Gastrocnemius medialis (tissue), 4 donors: ENCODE measurements at regions not wholly inside any gene's neighbourhood (a gene's known extent, or its start where the extent isn't known, plus 50 kb on each side); places are given as distances from the start of the nearest gene placed in this dataset.

Experiments
- ATAC-seq, 2 donors: fragments of 150-250 bp; one replicate each; pipeline ENCODE4 v1.9.1; 2016
- DNase-seq, 2 donors: peaks; one replicate each; pipeline ENCODE4 v3.0.0-alpha.2; 2019
- H3K27ac ChIP-seq, 4 donors: fragments of 200-600 bp; sonication (generic); 1 replicate in 1 of 4; 2 replicates in 3 of 4; pipeline ENCODE4 v1.5.1; 2016 to 2018; ENCODE audit warnings: mild to moderate bottlenecking in 2 of 4, moderate library complexity in 1 of 4
- H3K27me3 ChIP-seq, 3 donors: fragments of 200-600 bp; sonication (generic) in 2 of 3; 1 replicate in 1 of 3; 2 replicates in 2 of 3; pipeline versions ENCODE4 v1.5.1 to v1.6.0; 2016 to 2019; ENCODE audit warnings: mild to moderate bottlenecking in 1 of 3, moderate library complexity in 1 of 3
- H3K36me3 ChIP-seq, 2 donors: fragments of 200-600 bp; sonication (generic) in 1 of 2; one replicate each; pipeline ENCODE4 v1.5.1; 2017 to 2018
- H3K4me1 ChIP-seq, 2 donors: fragments of 200-600 bp; sonication (generic) in 1 of 2; one replicate each; pipeline ENCODE4 v1.5.1; 2016 to 2017; ENCODE audit warnings: mild to moderate bottlenecking in 2 of 2
- H3K4me3 ChIP-seq, 4 donors: fragments of 200-600 bp; sonication (generic) in 3 of 4; 1 replicate in 1 of 4; 2 replicates in 3 of 4; pipeline ENCODE4 v1.5.1; 2016 to 2019; ENCODE audit warnings: mild to moderate bottlenecking in 2 of 4
- H3K9me3 ChIP-seq, 3 donors: fragments of 200-600 bp; sonication (generic) in 2 of 3; 1 replicate in 1 of 3; 2 replicates in 2 of 3; pipeline ENCODE4 v1.5.1; 2016 to 2019
- POLR2A ChIP-seq, 2 donors: fragments of 450-650 bp; IDR thresholded peaks; one replicate each; pipeline ENCODE4 v1.6.1; 2017; ENCODE audit warnings: antibody characterized with exemption in 2 of 2, mild to moderate bottlenecking in 2 of 2, moderate library complexity in 2 of 2
- in situ Hi-C, 4 donors: fragments of 200-750 bp; cut with MboI; loops; one replicate each; pipeline versions ENCODE4 v1.15.0 to v1.8.0; 2017; ENCODE audit warnings: low sequenced_read_pairs in 4 of 4
- intact Hi-C: fragments of 100-400 bp; cut with DNase I; formaldehyde crosslinking; loops from one replicate; pipeline ENCODE4 v1.15.1; 2023; ENCODE audit warnings: low total_unique reads
- TF ChIP-seq, protein P1 (sequence below), 5 experiments: fragments of 450-650 bp in 3 of 5; fragments of 200-600 bp in 2 of 5; sonication (generic) in 2 of 5; IDR thresholded peaks in 4 of 5; conservative IDR thresholded peaks in 1 of 5; 1 replicate in 4 of 5; 2 replicates in 1 of 5; pipeline ENCODE4 v1.5.1; 2016 to 2019; ENCODE audit warnings: antibody characterized with exemption in 5 of 5, mild to moderate bottlenecking in 3 of 5, moderate library complexity in 3 of 5

DNA sequence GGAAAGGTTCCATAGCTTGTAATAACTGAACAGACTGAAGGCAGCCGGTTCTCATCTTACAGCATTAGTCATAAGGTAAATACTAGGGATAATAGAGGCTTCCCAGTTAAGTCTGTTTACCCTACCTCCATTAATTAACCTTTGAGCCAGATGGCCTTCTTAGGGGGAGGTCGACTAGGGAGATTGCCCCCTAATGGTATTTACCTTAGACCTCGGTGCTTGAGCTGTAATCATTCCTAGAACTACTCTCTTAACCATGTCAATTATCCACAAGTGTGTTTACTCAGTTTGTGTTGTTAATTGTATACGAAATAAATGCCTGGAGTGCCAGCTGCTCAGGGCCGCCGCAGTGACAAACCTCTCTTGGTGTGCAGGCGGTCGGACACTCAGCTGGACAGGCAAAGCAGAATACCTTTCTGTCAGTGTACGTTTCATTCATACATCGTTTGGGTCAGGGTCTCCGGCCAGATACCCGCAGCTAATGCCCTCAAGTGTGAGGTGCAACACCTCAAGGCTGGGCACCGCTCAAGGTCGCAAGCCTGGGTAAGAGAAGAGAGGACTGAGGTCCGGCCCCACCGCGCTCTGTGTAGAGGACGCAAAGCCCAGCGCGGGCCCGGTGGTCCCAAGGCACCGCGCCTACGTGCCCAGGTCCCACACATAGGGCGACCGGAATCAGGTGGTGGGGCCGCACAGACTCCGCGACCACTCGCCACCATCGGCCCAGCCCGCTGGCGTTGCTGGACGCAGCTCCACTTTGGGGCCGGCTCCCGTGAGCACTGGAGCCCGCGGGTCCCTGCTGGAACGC, 931.0 kb downstream of the NLGN4Y start:
- no peaks in the 10 kb centered on the region for H3K4me1 ChIP-seq
- no peak for ATAC-seq
- H3K27me3 ChIP-seq, result no peaks in the 10 kb centered on the region
- no peaks in the 10 kb centered on the region for H3K9me3 ChIP-seq
- intact Hi-C loops, result no loop called here
- no peaks in the 10 kb centered on the region for H3K36me3 ChIP-seq
- in situ Hi-C loops, result no loop called here
- TF ChIP-seq, protein P1, sequence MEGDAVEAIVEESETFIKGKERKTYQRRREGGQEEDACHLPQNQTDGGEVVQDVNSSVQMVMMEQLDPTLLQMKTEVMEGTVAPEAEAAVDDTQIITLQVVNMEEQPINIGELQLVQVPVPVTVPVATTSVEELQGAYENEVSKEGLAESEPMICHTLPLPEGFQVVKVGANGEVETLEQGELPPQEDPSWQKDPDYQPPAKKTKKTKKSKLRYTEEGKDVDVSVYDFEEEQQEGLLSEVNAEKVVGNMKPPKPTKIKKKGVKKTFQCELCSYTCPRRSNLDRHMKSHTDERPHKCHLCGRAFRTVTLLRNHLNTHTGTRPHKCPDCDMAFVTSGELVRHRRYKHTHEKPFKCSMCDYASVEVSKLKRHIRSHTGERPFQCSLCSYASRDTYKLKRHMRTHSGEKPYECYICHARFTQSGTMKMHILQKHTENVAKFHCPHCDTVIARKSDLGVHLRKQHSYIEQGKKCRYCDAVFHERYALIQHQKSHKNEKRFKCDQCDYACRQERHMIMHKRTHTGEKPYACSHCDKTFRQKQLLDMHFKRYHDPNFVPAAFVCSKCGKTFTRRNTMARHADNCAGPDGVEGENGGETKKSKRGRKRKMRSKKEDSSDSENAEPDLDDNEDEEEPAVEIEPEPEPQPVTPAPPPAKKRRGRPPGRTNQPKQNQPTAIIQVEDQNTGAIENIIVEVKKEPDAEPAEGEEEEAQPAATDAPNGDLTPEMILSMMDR (IDR thresholded peaks at IDR 0.05 in 4 of 5, conservative IDR thresholded peaks at IDR 0.05 in 1 of 5), result no peak
- no peak for TF ChIP-seq POLR2A (IDR thresholded peaks at IDR 0.05)
- H3K27ac ChIP-seq, result no peak overlapping the region
- DNase-seq, result no peak
- H3K4me3 ChIP-seq, result peak overlapping the region in 1 of 4 donors; percentile 39

DNA sequence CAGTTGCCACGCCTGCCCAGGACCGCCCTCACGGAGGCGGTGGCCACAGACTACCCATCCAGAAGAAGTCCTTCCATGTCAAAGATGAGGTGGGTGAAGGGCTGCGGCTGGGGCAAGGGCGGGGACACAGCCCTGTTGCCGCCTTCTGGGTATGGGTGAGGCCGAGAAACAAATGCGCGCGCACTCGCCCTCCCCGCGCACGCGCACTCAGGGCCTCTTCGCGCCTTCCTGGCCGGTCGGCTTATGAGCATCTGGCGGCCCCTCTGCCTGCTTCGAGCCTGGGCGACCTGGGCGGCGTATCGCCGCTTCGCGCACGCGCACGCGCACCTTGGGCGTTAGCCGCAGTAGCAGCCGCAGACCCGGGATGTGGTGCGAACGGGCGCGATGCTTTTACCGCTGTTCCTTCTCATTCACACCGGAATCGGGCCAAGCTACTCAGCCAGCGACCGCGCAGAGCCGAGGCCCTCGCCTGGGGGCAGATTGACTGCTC, 931.7 kb downstream of the NLGN4Y start:
- in situ Hi-C loops, result no loop called here
- no peak for TF ChIP-seq POLR2A (IDR thresholded peaks at IDR 0.05)
- TF ChIP-seq, protein P1 (IDR thresholded peaks at IDR 0.05 in 4 of 5, conservative IDR thresholded peaks at IDR 0.05 in 1 of 5), result no peak
- H3K4me3 ChIP-seq, result peak overlapping the region in 1 of 4 donors; percentile 39
- no peaks in the 10 kb centered on the region for H3K36me3 ChIP-seq
- intact Hi-C loops, result no loop called here
- H3K27me3 ChIP-seq, result no peaks in the 10 kb centered on the region
- no peak overlapping the region for H3K27ac ChIP-seq
- H3K9me3 ChIP-seq, result no peaks in the 10 kb centered on the region
- H3K4me1 ChIP-seq, result no peaks in the 10 kb centered on the region
- ATAC-seq, result peak in 1 of 2 donors; percentile 33
- peak; percentile 6 to 42 for DNase-seq

DNA sequence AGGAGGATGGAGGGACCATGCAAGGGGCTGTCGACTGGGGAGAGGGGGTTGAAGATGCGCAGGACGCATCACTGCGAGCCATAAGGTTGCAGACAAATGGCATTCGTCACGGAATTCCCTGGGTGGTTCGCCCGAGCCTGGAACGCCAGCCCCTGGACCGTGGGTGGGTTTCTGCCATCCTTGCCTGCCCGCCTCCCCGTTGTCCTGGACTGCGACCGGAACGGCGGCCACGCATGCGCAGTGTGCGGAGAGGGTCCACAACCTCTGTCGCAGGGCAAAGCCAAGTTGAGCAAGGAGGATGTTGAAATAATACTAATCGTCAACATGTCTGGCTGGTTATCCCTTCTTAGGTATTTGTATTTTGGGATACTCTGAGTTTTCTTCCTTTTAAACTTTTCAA, 932.2 kb downstream of the NLGN4Y start:
- no peaks in the 10 kb centered on the region for H3K4me1 ChIP-seq
- no peaks in the 10 kb centered on the region for H3K27me3 ChIP-seq
- H3K9me3 ChIP-seq, result no peaks in the 10 kb centered on the region
- in situ Hi-C loops, result no loop called here
- H3K27ac ChIP-seq, result no peak overlapping the region
- no peaks in the 10 kb centered on the region for H3K36me3 ChIP-seq
- ATAC-seq, result no peak
- intact Hi-C loops, result no loop called here
- TF ChIP-seq POLR2A (IDR thresholded peaks at IDR 0.05), result no peak
- TF ChIP-seq, protein P1 (IDR thresholded peaks at IDR 0.05 in 4 of 5, conservative IDR thresholded peaks at IDR 0.05 in 1 of 5), result no peak
- no peak for DNase-seq
- peak overlapping the region in 1 of 4 donors; percentile 39 for H3K4me3 ChIP-seq

DNA sequence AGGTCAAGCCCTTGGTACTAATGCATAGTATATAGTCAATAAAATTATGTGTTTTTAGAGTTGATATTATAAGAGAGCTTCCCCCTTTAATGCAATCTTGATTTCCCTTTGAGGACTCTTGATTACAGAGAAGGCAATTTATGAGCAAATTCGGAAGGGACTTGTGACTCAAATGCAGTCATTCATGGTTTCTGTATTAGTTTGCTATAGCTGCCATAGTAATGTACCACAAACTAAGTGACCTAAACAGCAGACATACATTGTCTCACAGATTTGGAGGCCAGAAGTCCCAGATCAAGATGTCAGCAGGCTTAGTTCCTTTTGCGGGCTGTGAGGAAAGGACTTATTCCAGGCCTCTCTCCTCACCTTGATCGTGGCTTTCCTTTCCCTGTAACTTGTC, 933.4 kb downstream of the NLGN4Y start:
- TF ChIP-seq, protein P1 (IDR thresholded peaks at IDR 0.05 in 4 of 5, conservative IDR thresholded peaks at IDR 0.05 in 1 of 5), result no peak
- no peak for TF ChIP-seq POLR2A (IDR thresholded peaks at IDR 0.05)
- intact Hi-C loops, result no loop called here
- Histone ChIP-seq H3K9me3 (no peaks in the 10 kb centered on the region), H3K27me3 (no peaks in the 10 kb centered on the region), H3K4me1 (no peaks in the 10 kb centered on the region), H3K36me3 (no peaks in the 10 kb centered on the region), H3K4me3 (no peak overlapping the region), H3K27ac (no peak overlapping the region)
- DNase-seq (no peak), ATAC-seq (no peak)
- in situ Hi-C loops, result no loop called here
